ENCODE measurements at regions not wholly inside any gene's neighbourhood (a gene's known extent, or its start where the extent isn't known, plus 50 kb on each side); places are given as distances from the start of the nearest gene placed in this dataset.

DNA sequence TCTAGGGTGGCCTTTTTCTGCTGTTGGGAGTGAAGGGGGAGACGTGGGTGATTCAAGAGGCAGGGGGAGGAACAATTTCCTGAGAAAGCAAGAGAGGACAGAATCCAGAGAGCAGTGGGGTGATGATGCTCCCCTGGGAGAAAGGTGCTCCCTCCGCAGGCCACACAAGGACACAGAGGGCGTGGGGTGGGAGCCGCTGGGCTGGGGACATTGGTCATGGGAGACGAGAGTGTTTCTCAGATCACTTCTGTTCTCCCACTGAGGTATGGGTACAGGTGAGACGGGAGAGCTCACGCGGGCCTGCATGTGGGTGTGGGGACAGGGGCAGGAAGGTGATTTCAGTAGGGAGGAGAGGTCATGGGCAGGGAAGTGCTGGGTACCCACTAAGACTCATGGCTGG lies 259.5 kb upstream of the CTBP2 start:
- no peak overlapping the region for H3K4me2 ChIP-seq (ENCODE audit: low read length)
- ATAC-seq (peak; percentile 30; the same call in 1 of the 2 replicates), DNase-seq (ENCODE audit: low read depth, low spot score) (no peak)
- CTCF ChIA-PET, result no interaction called here
- H3K4me3 ChIP-seq (replicated peaks in 1 of 2; ENCODE audit: low read depth in 1 of 2, low read length in 2 of 2), result no peak overlapping the region
- no peaks in the 10 kb centered on the region for H3K9me3 ChIP-seq (ENCODE audit: control insufficient read depth in 1 of 2, insufficient read depth in 1 of 2, low read depth in 1 of 2, low read length in 2 of 2)
- H3K9me2 ChIP-seq (ENCODE audit: insufficient read depth), result no peaks in the 10 kb centered on the region
- TF ChIP-seq, protein P1, sequence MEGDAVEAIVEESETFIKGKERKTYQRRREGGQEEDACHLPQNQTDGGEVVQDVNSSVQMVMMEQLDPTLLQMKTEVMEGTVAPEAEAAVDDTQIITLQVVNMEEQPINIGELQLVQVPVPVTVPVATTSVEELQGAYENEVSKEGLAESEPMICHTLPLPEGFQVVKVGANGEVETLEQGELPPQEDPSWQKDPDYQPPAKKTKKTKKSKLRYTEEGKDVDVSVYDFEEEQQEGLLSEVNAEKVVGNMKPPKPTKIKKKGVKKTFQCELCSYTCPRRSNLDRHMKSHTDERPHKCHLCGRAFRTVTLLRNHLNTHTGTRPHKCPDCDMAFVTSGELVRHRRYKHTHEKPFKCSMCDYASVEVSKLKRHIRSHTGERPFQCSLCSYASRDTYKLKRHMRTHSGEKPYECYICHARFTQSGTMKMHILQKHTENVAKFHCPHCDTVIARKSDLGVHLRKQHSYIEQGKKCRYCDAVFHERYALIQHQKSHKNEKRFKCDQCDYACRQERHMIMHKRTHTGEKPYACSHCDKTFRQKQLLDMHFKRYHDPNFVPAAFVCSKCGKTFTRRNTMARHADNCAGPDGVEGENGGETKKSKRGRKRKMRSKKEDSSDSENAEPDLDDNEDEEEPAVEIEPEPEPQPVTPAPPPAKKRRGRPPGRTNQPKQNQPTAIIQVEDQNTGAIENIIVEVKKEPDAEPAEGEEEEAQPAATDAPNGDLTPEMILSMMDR (IDR thresholded peaks at IDR 0.05 in 2 of 3, conservative IDR thresholded peaks at IDR 0.05 in 1 of 3; ENCODE audit: borderline replicate concordance in 1 of 3, insufficient read depth in 1 of 3, low read depth in 2 of 3, low read length in 2 of 3), result 0 out of 6 replicates have a peak, but pooled peaks of 1 of the 3 experiments have one; percentile 8
- no peak for TF ChIP-seq POLR2A (IDR thresholded peaks at IDR 0.05; ENCODE audit: borderline replicate concordance, extremely low read depth, insufficient read depth, insufficient read length)
- RAD21 ChIA-PET (ENCODE audit: low non-redundant PET in 1 of 2, low total read pairs in 2 of 2, uncharacterized antibody in 2 of 2, unreplicated experiment in 2 of 2), result no interaction called here
- no peak overlapping the region for H3K27ac ChIP-seq (ENCODE audit: low read depth, low read length)
- no TSS peak for BruUV-seq (replicated peaks)
- H2AFZ ChIP-seq (ENCODE audit: low read depth, low read length, poor library complexity, severe bottlenecking), result no peak overlapping the region
- no peaks in the 10 kb centered on the region for H4K20me1 ChIP-seq (ENCODE audit: insufficient read depth)
- intact Hi-C loops (cut with micrococcal nuclease), result no loop called here
- no peaks in the 10 kb centered on the region for H3K4me1 ChIP-seq (ENCODE audit: control insufficient read depth in 1 of 2, insufficient read depth in 2 of 2, low read length in 2 of 2)
- POLR2A ChIA-PET, result no interaction called here
- no peaks in the 10 kb centered on the region for H3K79me2 ChIP-seq (ENCODE audit: insufficient read depth, low read length)
- H3K9ac ChIP-seq (ENCODE audit: low read length), result no peak overlapping the region
- peaks cover 18% of the 10 kb centered on the region for H3K27me3 ChIP-seq (ENCODE audit: insufficient read depth, low read length)
- no peaks in the 10 kb centered on the region for H3K36me3 ChIP-seq (ENCODE audit: control insufficient read depth in 1 of 2, insufficient read depth in 2 of 2, low read length in 2 of 2)

DNA sequence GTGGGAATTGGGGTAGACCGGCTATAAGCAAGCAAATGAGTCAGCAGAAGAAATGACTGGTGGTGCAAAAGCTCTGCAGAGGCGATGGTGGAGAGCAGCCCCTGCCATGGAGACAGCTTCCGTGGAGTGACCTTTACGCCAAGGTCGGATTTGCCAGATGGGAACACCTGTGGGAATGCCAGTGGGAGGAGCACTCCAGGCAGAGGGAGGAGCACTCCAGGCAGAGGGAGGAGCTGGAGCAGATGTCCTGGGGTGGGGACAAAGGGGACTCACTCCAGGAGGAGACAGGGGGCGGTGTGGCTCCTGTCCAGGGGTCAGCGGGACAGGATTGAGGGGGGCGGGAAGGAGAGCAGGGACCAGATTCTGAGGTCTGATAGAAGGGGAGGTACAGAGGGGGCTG lies 258.8 kb upstream of the CTBP2 start:
- no peak for DNase-seq (ENCODE audit: low read depth, low spot score)
- ChIA-PET POLR2A (no interaction called here), CTCF (no interaction called here), RAD21 (ENCODE audit: low non-redundant PET in 1 of 2, low total read pairs in 2 of 2, uncharacterized antibody in 2 of 2, unreplicated experiment in 2 of 2) (no interaction called here)
- H3K36me3 ChIP-seq (ENCODE audit: control insufficient read depth in 1 of 2, insufficient read depth in 2 of 2, low read length in 2 of 2), result no peaks in the 10 kb centered on the region
- H3K79me2 ChIP-seq (ENCODE audit: insufficient read depth, low read length), result no peaks in the 10 kb centered on the region
- H3K27me3 ChIP-seq (ENCODE audit: insufficient read depth, low read length), result peaks cover 16% of the 10 kb centered on the region
- ATAC-seq, result no peak
- H4K20me1 ChIP-seq (ENCODE audit: insufficient read depth), result no peaks in the 10 kb centered on the region
- no peak overlapping the region for H2AFZ ChIP-seq (ENCODE audit: low read depth, low read length, poor library complexity, severe bottlenecking)
- H3K9me2 ChIP-seq (ENCODE audit: insufficient read depth), result no peaks in the 10 kb centered on the region
- no peaks in the 10 kb centered on the region for H3K4me1 ChIP-seq (ENCODE audit: control insufficient read depth in 1 of 2, insufficient read depth in 2 of 2, low read length in 2 of 2)
- H3K27ac ChIP-seq (ENCODE audit: low read depth, low read length), result no peak overlapping the region
- TF ChIP-seq ELF1 (IDR thresholded peaks at IDR 0.05; ENCODE audit: borderline replicate concordance, low read depth) (no peak), FOSL1 (IDR thresholded peaks at IDR 0.05; ENCODE audit: low read depth) (no peak), EZH2phosphoT487 (IDR thresholded peaks at IDR 0.05; ENCODE audit: borderline replicate concordance) (no peak), ZFX (IDR thresholded peaks at IDR 0.05) (no peak), POLR2A (IDR thresholded peaks at IDR 0.05; ENCODE audit: borderline replicate concordance, extremely low read depth, insufficient read depth, insufficient read length) (no peak), CBX3 (IDR thresholded peaks at IDR 0.05; ENCODE audit: low read depth) (no peak), SP1 (IDR thresholded peaks at IDR 0.05; ENCODE audit: low read depth) (no peak), YY1 (IDR thresholded peaks at IDR 0.05; ENCODE audit: extremely low read depth, insufficient replicate concordance, low read depth, low read length) (no peak), JUND (IDR thresholded peaks at IDR 0.05) (no peak), SRF (IDR thresholded peaks at IDR 0.05; ENCODE audit: low read depth) (no peak), POLR2AphosphoS5 (IDR thresholded peaks at IDR 0.05; ENCODE audit: low read depth, low read length) (no peak)
- TF ChIP-seq, protein P2, sequence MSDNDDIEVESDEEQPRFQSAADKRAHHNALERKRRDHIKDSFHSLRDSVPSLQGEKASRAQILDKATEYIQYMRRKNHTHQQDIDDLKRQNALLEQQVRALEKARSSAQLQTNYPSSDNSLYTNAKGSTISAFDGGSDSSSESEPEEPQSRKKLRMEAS (IDR thresholded peaks at IDR 0.05), result no peak
- TF ChIP-seq, protein P3, sequence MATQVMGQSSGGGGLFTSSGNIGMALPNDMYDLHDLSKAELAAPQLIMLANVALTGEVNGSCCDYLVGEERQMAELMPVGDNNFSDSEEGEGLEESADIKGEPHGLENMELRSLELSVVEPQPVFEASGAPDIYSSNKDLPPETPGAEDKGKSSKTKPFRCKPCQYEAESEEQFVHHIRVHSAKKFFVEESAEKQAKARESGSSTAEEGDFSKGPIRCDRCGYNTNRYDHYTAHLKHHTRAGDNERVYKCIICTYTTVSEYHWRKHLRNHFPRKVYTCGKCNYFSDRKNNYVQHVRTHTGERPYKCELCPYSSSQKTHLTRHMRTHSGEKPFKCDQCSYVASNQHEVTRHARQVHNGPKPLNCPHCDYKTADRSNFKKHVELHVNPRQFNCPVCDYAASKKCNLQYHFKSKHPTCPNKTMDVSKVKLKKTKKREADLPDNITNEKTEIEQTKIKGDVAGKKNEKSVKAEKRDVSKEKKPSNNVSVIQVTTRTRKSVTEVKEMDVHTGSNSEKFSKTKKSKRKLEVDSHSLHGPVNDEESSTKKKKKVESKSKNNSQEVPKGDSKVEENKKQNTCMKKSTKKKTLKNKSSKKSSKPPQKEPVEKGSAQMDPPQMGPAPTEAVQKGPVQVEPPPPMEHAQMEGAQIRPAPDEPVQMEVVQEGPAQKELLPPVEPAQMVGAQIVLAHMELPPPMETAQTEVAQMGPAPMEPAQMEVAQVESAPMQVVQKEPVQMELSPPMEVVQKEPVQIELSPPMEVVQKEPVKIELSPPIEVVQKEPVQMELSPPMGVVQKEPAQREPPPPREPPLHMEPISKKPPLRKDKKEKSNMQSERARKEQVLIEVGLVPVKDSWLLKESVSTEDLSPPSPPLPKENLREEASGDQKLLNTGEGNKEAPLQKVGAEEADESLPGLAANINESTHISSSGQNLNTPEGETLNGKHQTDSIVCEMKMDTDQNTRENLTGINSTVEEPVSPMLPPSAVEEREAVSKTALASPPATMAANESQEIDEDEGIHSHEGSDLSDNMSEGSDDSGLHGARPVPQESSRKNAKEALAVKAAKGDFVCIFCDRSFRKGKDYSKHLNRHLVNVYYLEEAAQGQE (IDR thresholded peaks at IDR 0.05; ENCODE audit: low read depth), result no peak
- H3K4me3 ChIP-seq (replicated peaks in 1 of 2; ENCODE audit: low read depth in 1 of 2, low read length in 2 of 2), result no peak overlapping the region
- H3K9ac ChIP-seq (ENCODE audit: low read length), result no peak overlapping the region
- H3K4me2 ChIP-seq (ENCODE audit: low read length), result no peak overlapping the region
- no TSS peak for BruUV-seq (replicated peaks)
- no peaks in the 10 kb centered on the region for H3K9me3 ChIP-seq (ENCODE audit: control insufficient read depth in 1 of 2, insufficient read depth in 1 of 2, low read depth in 1 of 2, low read length in 2 of 2)
- intact Hi-C loops (cut with micrococcal nuclease), result no loop called here

Measured in HCT116 (cell line).